Neural progenitor cell (in vitro differentiated cells): ENCODE measurements at regions not wholly inside any gene's neighbourhood (a gene's known extent, or its start where the extent isn't known, plus 50 kb on each side); places are given as distances from the start of the nearest gene placed in this dataset.

Experiments used
- DNase-seq: peaks from one replicate; pipeline ENCODE4 v3.0.0-alpha.2; 2016; ENCODE audit warnings: low spot score
- H2AFZ ChIP-seq: fragments of 200-600 bp; sonication (generic); replicated peaks from 2 replicates; pipeline ENCODE4 v1.6.1; 2016; ENCODE audit warnings: antibody characterized with exemption
- H3F3A ChIP-seq: fragments of 200-600 bp; sonication (generic); 2 replicates; pipeline ENCODE4 v1.6.1; 2016; ENCODE audit warnings: antibody characterized with exemption, low read depth
- H3K27ac ChIP-seq: fragments of 200-600 bp; sonication (generic); 2 replicates; pipeline ENCODE4 v1.5.1; 2016; ENCODE audit warnings: mild to moderate bottlenecking
- H3K27me3 ChIP-seq: fragments of 200-600 bp; sonication (generic); 2 replicates; pipeline ENCODE4 v1.6.1; 2016; ENCODE audit warnings: mild to moderate bottlenecking, moderate library complexity
- H3K36me3 ChIP-seq: fragments of 200-600 bp; sonication (generic); 2 replicates; pipeline ENCODE4 v1.5.1; 2016
- H3K4me1 ChIP-seq: fragments of 200-600 bp; sonication (generic); 2 replicates; pipeline ENCODE4 v1.6.1; 2016; ENCODE audit warnings: mixed run types
- H3K4me2 ChIP-seq: fragments of 200-600 bp; sonication (generic); 2 replicates; pipeline ENCODE4 v1.6.1; 2016
- H3K4me3 ChIP-seq: fragments of 200-600 bp; sonication (generic); 2 replicates; pipeline ENCODE4 v1.5.1; 2016
- H3K79me2 ChIP-seq: fragments of 200-600 bp; sonication (generic); 2 replicates; pipeline ENCODE4 v1.6.1; 2016; ENCODE audit warnings: low read depth
- H3K9ac ChIP-seq: fragments of 200-600 bp; sonication (generic); 2 replicates; pipeline ENCODE4 v1.6.1; 2016
- H3K9me3 ChIP-seq: fragments of 200-600 bp; sonication (generic); 2 replicates; pipeline ENCODE4 v1.5.1; 2016; ENCODE audit warnings: low read depth
- H4K20me1 ChIP-seq: fragments of 200-600 bp; sonication (generic); 2 replicates; pipeline ENCODE4 v1.6.1; 2016; ENCODE audit warnings: low read depth
- H3K27ac Mint-ChIP-seq: 3 replicates; pipeline ENCODE4 v1.8.0; 2021; ENCODE audit warnings: mixed read lengths
- H3K27me3 Mint-ChIP-seq: 2 replicates; pipeline ENCODE4 v1.8.0; 2022; ENCODE audit warnings: low read depth, mild to moderate bottlenecking, inconsistent platforms, moderate library complexity, mixed read lengths; ENCODE audit not compliant: insufficient read depth
- H3K36me3 Mint-ChIP-seq: 3 replicates; pipeline ENCODE4 v1.8.0; 2021; ENCODE audit warnings: mixed read lengths
- H3K4me1 Mint-ChIP-seq: 3 replicates; pipeline ENCODE4 v1.8.0; 2021; ENCODE audit warnings: mixed read lengths
- H3K4me3 Mint-ChIP-seq: 3 replicates; pipeline ENCODE4 v1.8.0; 2021; ENCODE audit warnings: mild to moderate bottlenecking, moderate library complexity, mixed read lengths
- H3K9me3 Mint-ChIP-seq: 3 replicates; pipeline ENCODE4 v1.8.0; 2020; ENCODE audit warnings: mixed read lengths
- CTCF ChIP-seq: fragments of 200-600 bp; sonication (generic); IDR thresholded peaks from 2 replicates; pipeline ENCODE4 v1.5.1; 2017; ENCODE audit warnings: antibody characterized with exemption, mild to moderate bottlenecking
- EZH2 ChIP-seq: fragments of 200-600 bp; sonication (generic); IDR thresholded peaks from 2 replicates; pipeline ENCODE4 v1.6.1; 2017; ENCODE audit warnings: antibody characterized with exemption, mild to moderate bottlenecking, moderate library complexity
- EZH2phosphoT487 ChIP-seq: fragments of 200-600 bp; sonication (generic); IDR thresholded peaks from 2 replicates; pipeline ENCODE4 v1.6.1; 2017; ENCODE audit warnings: antibody characterized with exemption

- Histone ChIP-seq H3F3A (no peaks in the 10 kb centered on the region), H3K9me3 (no peaks in the 10 kb centered on the region), H3K27ac (no peak overlapping the region), H3K27me3 (no peaks in the 10 kb centered on the region), H3K4me1 (peaks cover 10% of the 10 kb centered on the region), H3K4me3 (no peak overlapping the region), H2AFZ (no peak overlapping the region), H3K4me2 (no peak overlapping the region), H3K36me3 (no peaks in the 10 kb centered on the region), H4K20me1 (no peaks in the 10 kb centered on the region), H3K9ac (no peak overlapping the region), H3K79me2 (no peaks in the 10 kb centered on the region)
- Mint-ChIP-seq H3K4me3 (no peak overlapping the region), H3K27ac (no peak overlapping the region), H3K36me3 (peaks cover 1% of the 10 kb centered on the region), H3K9me3 (peaks cover 18% of the 10 kb centered on the region), H3K27me3 (no peaks in the 10 kb centered on the region), H3K4me1 (peaks cover 7% of the 10 kb centered on the region)
- no peak for TF ChIP-seq EZH2phosphoT487
- TF ChIP-seq EZH2, result no peak
- TF ChIP-seq CTCF, result no peak
- DNase-seq, result no peak
These were observed 138.1 kb downstream of the TFAP2A start for GRCh38 chr6:10276660-10277287.

- no peak for DNase-seq
- H3K27ac Mint-ChIP-seq, result no peak overlapping the region
- peaks cover 15% of the 10 kb centered on the region for H3K4me1 ChIP-seq
- no peaks in the 10 kb centered on the region for H3K36me3 ChIP-seq
- peaks cover 18% of the 10 kb centered on the region for H3K9me3 Mint-ChIP-seq
- no peaks in the 10 kb centered on the region for H3K27me3 ChIP-seq
- no peaks in the 10 kb centered on the region for H4K20me1 ChIP-seq
- no peak overlapping the region for H2AFZ ChIP-seq
- H3K27me3 Mint-ChIP-seq, result no peaks in the 10 kb centered on the region
- TF ChIP-seq EZH2, result no peak
- no peak for TF ChIP-seq EZH2phosphoT487
- no peak for TF ChIP-seq CTCF
- H3K4me3 Mint-ChIP-seq, result no peak overlapping the region
- no peak overlapping the region for H3K27ac ChIP-seq
- no peak overlapping the region for H3K4me3 ChIP-seq
- no peaks in the 10 kb centered on the region for H3F3A ChIP-seq
- no peaks in the 10 kb centered on the region for H3K9me3 ChIP-seq
- H3K36me3 Mint-ChIP-seq, result peaks cover 1% of the 10 kb centered on the region
- no peaks in the 10 kb centered on the region for H3K79me2 ChIP-seq
- H3K4me1 Mint-ChIP-seq, result peaks cover 9% of the 10 kb centered on the region
- no peak overlapping the region for H3K4me2 ChIP-seq
- H3K9ac ChIP-seq, result no peak overlapping the region
These were observed 138.8 kb downstream of the TFAP2A start for GRCh38 chr6:10276106-10276505.

GRCh38 chr6:10272591-10272990, 142.3 kb downstream of the TFAP2A start:
- Histone ChIP-seq H3K4me2 (no peak overlapping the region), H3K4me3 (no peak overlapping the region), H3K79me2 (no peaks in the 10 kb centered on the region), H3K36me3 (no peaks in the 10 kb centered on the region), H2AFZ (no peak overlapping the region), H3K9ac (no peak overlapping the region), H3K27ac (no peak overlapping the region), H3K27me3 (no peaks in the 10 kb centered on the region), H3K4me1 (peaks cover 43% of the 10 kb centered on the region), H4K20me1 (peaks cover 4% of the 10 kb centered on the region), H3F3A (peaks cover 16% of the 10 kb centered on the region), H3K9me3 (no peaks in the 10 kb centered on the region)
- Mint-ChIP-seq H3K4me1 (peaks cover 35% of the 10 kb centered on the region), H3K9me3 (peaks cover 7% of the 10 kb centered on the region), H3K27me3 (no peaks in the 10 kb centered on the region), H3K27ac (no peak overlapping the region), H3K4me3 (no peak overlapping the region), H3K36me3 (no peaks in the 10 kb centered on the region)
- DNase-seq, result no peak
- no peak for TF ChIP-seq CTCF
- TF ChIP-seq EZH2phosphoT487, result no peak
- TF ChIP-seq EZH2, result no peak
